Ishikawa (cell line): ENCODE measurements at regions not wholly inside any gene's neighbourhood (a gene's known extent, or its start where the extent isn't known, plus 50 kb on each side); places are given as distances from the start of the nearest gene placed in this dataset.

Experiments used
- CEBPB ChIP-seq: IDR thresholded peaks from 2 replicates; pipeline ENCODE4 v1.6.1; 2012
- MAX ChIP-seq: IDR thresholded peaks from 2 replicates; pipeline ENCODE4 v1.6.1; 2012
- REST ChIP-seq: IDR thresholded peaks from 2 replicates; pipeline ENCODE4 v1.6.1; 2012; ENCODE audit warnings: low read depth, mild to moderate bottlenecking

DNA sequence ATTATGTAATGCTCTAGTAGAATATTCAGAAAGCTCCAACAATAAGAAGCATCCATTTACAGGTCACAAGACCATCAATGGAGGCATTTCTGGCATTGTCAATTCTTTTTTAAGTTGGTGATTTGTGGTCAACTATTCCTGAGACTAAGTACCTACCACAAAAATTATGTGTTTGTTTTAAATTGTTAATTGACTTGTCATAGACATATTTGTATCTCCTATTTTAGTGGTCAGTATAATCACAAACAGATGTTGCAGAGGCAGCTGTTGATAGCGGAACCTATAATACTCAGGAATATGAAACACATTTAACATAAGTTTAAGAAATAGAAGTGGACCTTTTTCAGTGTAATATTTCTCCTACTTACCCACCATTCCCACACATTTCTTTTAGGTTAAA lies 430.1 kb downstream of the CCDC85A start:
- no peak for TF ChIP-seq REST
- TF ChIP-seq MAX = no peak
- no peak for TF ChIP-seq CEBPB
